HepG2 (cell line): ENCODE measurements at regions not wholly inside any gene's neighbourhood (a gene's known extent, or its start where the extent isn't known, plus 50 kb on each side); places are given as distances from the start of the nearest gene placed in this dataset.

Source experiments
- ATAC-seq: fragments of 200-7000 bp; cut with Tn5 transposase; 3 replicates; pipeline ENCODE4 v1.9.1; 2020; ENCODE audit warnings: mild to moderate bottlenecking, moderate library complexity
- BruUV-seq: library from RNA; stranded (reverse); fragments of 400-500 nt; replicated peaks from 2 replicates; lab custom pipeline; 2021; lab: Mats Ljungman, UMichigan
- CTCF ChIA-PET: fragments of 300-600 bp; formaldehyde crosslinking; extraction: SDS; loops from one replicate; lab custom pipeline; 2021; ENCODE audit warnings: low total read pairs, inconsistent platforms, low intra/inter-chr PET ratio; lab: Yijun Ruan, JAX
- POLR2A ChIA-PET: fragments of 350-600 bp; sonication (Branson Sonifier 250); formaldehyde crosslinking; loops from one replicate; lab custom pipeline; 2020; ENCODE audit warnings: antibody characterized with exemption, inconsistent platforms; lab: Yijun Ruan, JAX
- DNase-seq: peaks from one replicate; pipeline ENCODE4 v3.0.0-alpha.2; 2015; ENCODE audit warnings: low spot score
- FAIRE-seq: peaks from 3 replicates; lab custom pipeline; 2011; peaks lifted over from hg19 to GRCh38; lab: Jason Lieb, UNC
- H2AFZ ChIP-seq: one replicate; pipeline ENCODE4 v1.6.1; 2011; ENCODE audit warnings: low read length, inconsistent platforms
- H3K27ac ChIP-seq: fragments of 300-600 bp; 3 replicates; pipeline ENCODE4 v1.8.0; 2011; ENCODE audit warnings: mixed run types, mild to moderate bottlenecking, mixed read lengths, low read length, inconsistent platforms; ENCODE audit not compliant: insufficient read depth; ENCODE audit errors: extremely low read length
- H3K27me3 ChIP-seq, 2 experiments: fragments of 200-600 bp in 1 of 2; 2 replicates in 1 of 2; 3 replicates in 1 of 2; pipeline versions ENCODE4 v1.6.0 to v1.8.0; 2011; ENCODE audit warnings: low read length in 2 of 2, mild to moderate bottlenecking in 2 of 2, moderate library complexity in 2 of 2, inconsistent platforms in 1 of 2; ENCODE audit not compliant: insufficient read depth in 2 of 2, control insufficient read depth in 1 of 2
- H3K36me3 ChIP-seq, 2 experiments: fragments of 200-600 bp in 1 of 2; replicated peaks in 1 of 2; 2 replicates in 1 of 2; 3 replicates in 1 of 2; pipeline versions ENCODE4 v1.5.1 to v1.8.0; 2011; ENCODE audit warnings: low read length in 2 of 2, inconsistent platforms in 1 of 2; ENCODE audit not compliant: insufficient read depth in 2 of 2, control insufficient read depth in 1 of 2
- H3K4me1 ChIP-seq: 2 replicates; pipeline ENCODE4 v1.5.1; 2012; ENCODE audit warnings: low read length, inconsistent platforms; ENCODE audit not compliant: insufficient read depth
- H3K4me2 ChIP-seq: 2 replicates; pipeline ENCODE4 v1.6.0; 2011; ENCODE audit warnings: low read depth, low read length, inconsistent platforms
- H3K4me3 ChIP-seq, 3 experiments: fragments of 200-600 bp in 1 of 3; sonication (generic), shearing (Covaris generic) in 1 of 3; replicated peaks in 1 of 3; 2 replicates each; pipeline ENCODE4 v1.5.1; 2011 to 2016; ENCODE audit warnings: low read length in 3 of 3, inconsistent platforms in 2 of 3, low read depth in 2 of 3, mild to moderate bottlenecking in 2 of 3, control low read depth in 1 of 3, mixed read lengths in 1 of 3; ENCODE audit not compliant: insufficient read depth in 1 of 3
- H3K79me2 ChIP-seq: one replicate; pipeline ENCODE4 v1.6.1; 2011; ENCODE audit warnings: low read length, inconsistent platforms; ENCODE audit not compliant: insufficient read depth
- H3K9ac ChIP-seq: 2 replicates; pipeline ENCODE4 v1.6.0; 2011; ENCODE audit warnings: mild to moderate bottlenecking, low read depth, low read length, inconsistent platforms; ENCODE audit not compliant: insufficient read depth
- H3K9me3 ChIP-seq: 2 replicates; pipeline ENCODE4 v1.5.1; 2012; ENCODE audit warnings: mild to moderate bottlenecking, low read length
- H4K20me1 ChIP-seq: 2 replicates; pipeline ENCODE4 v1.6.0; 2011; ENCODE audit warnings: inconsistent platforms, mild to moderate bottlenecking, low read length, moderate library complexity; ENCODE audit not compliant: insufficient read depth
- ATF7 ChIP-seq, 2 experiments: fragments of 450-650 bp in 1 of 2; sonication (generic) in 1 of 2; formaldehyde crosslinking in 1 of 2; IDR thresholded peaks; 2 replicates each; pipeline versions ENCODE4 v1.4.0 to v1.6.1; 2016 to 2020; ENCODE audit warnings: antibody characterized with exemption in 1 of 2, mild to moderate bottlenecking in 1 of 2, missing genetic modification reagents in 1 of 2
- CREB1 ChIP-seq, 2 experiments: fragments of 450-650 bp in 1 of 2; IDR thresholded peaks; 2 replicates each; pipeline ENCODE4 v1.6.1; 2016 to 2017; ENCODE audit warnings: control low read depth in 1 of 2, mild to moderate bottlenecking in 1 of 2, missing compliant biosample characterization in 1 of 2, missing genetic modification characterization in 1 of 2
- FOXP1 ChIP-seq, 2 experiments: fragments of 450-650 bp in 1 of 2; IDR thresholded peaks; 2 replicates each; pipeline ENCODE4 v1.6.1; 2017 to 2018; ENCODE audit warnings: antibody characterized with exemption in 1 of 2
- MTF2 ChIP-seq: sonication (generic); formaldehyde crosslinking; IDR thresholded peaks from 2 replicates; pipeline ENCODE4 v1.5.0; 2020; ENCODE audit warnings: missing genetic modification reagents, borderline replicate concordance
- ZNF20 ChIP-seq: sonication (generic); formaldehyde crosslinking; IDR thresholded peaks from 2 replicates; pipeline ENCODE4 v1.4.0; 2020; ENCODE audit warnings: mild to moderate bottlenecking, moderate library complexity, missing genetic modification reagents
- ZNF367 ChIP-seq: sonication (generic); formaldehyde crosslinking; IDR thresholded peaks from 2 replicates; pipeline ENCODE4 v1.4.0; 2020; ENCODE audit warnings: missing genetic modification reagents, borderline replicate concordance
- ZNF569 ChIP-seq: sonication (generic); formaldehyde crosslinking; IDR thresholded peaks from 2 replicates; pipeline ENCODE4 v1.5.0; 2020; ENCODE audit warnings: mild to moderate bottlenecking, missing genetic modification reagents, moderate library complexity, borderline replicate concordance
- ZNF709 ChIP-seq: sonication (generic); formaldehyde crosslinking; IDR thresholded peaks from 2 replicates; pipeline ENCODE4 v1.5.0; 2020; ENCODE audit warnings: mild to moderate bottlenecking, missing genetic modification reagents
- ZZZ3 ChIP-seq: sonication (generic); formaldehyde crosslinking; IDR thresholded peaks from 2 replicates; pipeline ENCODE4 v1.4.0; 2020; ENCODE audit warnings: missing genetic modification reagents, mild to moderate bottlenecking, borderline replicate concordance
- WGBS: methylation state at CpG from one replicate; pipeline ENCODE4 v1.1.6; 2017; ENCODE audit warnings: low lambda C conversion rate; 5-methylcytosine and 5-hydroxymethylcytosine counted together
- in situ Hi-C: cut with HindIII; loops from 2 replicates; pipeline ENCODE4 v1.10.0; 2017; ENCODE audit warnings: low pct_unique_long_range_greater_than_20kb; ENCODE audit not compliant: extremely low pct_ligation_motif_present
- intact Hi-C: fragments of 100-400 bp; cut with micrococcal nuclease; formaldehyde crosslinking; loops from one replicate; pipeline ENCODE4 v1.10.0; 2022; ENCODE audit not compliant: unreplicated experiment
- TF ChIP-seq, protein P1 (sequence below): IDR thresholded peaks from 2 replicates; pipeline ENCODE4 v1.6.1; 2016; ENCODE audit warnings: low read depth

DNA sequence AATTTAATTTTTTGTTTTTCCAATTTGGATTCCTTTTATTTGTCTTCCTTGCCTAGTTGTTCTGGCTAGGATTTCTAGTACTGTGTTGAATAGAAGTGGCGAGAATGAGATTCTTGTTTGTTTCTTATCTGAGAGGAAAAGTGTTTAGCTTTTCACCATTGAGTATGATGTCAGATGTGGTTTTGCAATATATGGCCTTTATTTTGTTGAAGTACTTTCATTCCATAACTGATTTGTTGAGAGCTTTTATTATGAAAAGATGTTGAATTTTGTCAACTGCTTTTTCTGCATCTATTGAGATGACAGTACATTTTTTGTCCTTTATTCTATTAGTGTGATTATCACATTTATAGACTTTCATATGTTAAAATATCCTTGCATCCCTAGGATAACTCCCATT, 462.0 kb downstream of the CCDC91 start (continued):
- TF ChIP-seq FOXP1 (IDR thresholded peaks at IDR 0.05): no peak
- no peak for TF ChIP-seq FOXP1 (CRISPR knock-in tag; IDR thresholded peaks at IDR 0.05)
- TF ChIP-seq ZNF367: no peak
- TF ChIP-seq MTF2: no peak
- no peak for TF ChIP-seq ZZZ3 (CRISPR knock-in tag)
- no peak for TF ChIP-seq ZNF20 (CRISPR knock-in tag)
- no peak for TF ChIP-seq ZNF709 (CRISPR knock-in tag)
- no peak for TF ChIP-seq ZNF569

DNA sequence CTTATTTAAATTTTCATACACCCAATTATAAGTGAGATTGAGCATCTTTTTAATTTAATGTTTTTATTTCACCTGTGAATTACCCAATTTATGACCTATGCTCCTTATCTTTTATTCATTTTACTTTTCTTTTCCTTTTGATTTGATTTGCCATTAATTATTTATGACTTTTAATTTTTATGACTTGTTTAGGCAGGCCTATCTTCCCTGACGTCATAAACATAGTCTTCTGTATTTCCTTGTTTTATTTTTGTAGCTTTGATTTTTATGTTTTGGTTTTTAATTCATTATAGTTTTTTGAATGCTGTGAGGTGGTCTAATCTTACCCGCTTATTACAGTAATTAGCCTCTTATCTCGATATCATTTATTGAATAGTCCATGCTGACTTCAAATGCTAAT, 467.1 kb upstream of the FAR2 start:
- no peak overlapping the region for H3K27ac ChIP-seq
- intact Hi-C loops (no loop called here), in situ Hi-C loops (no loop called here)
- no peak overlapping the region for H3K9ac ChIP-seq
- H3K4me3 ChIP-seq: no peak overlapping the region
- H3K9me3 ChIP-seq: 0 out of 2 replicates have a peak, but pooled peaks cover 3% of the 10 kb centered on the region
- H4K20me1 ChIP-seq: no peaks in the 10 kb centered on the region
- H2AFZ ChIP-seq: no peak overlapping the region
- 0% methylated on average over 3 of the region's 3 CpGs for WGBS
- H3K36me3 ChIP-seq: no peaks in the 10 kb centered on the region
- BruUV-seq: no TSS peak
- no peak overlapping the region for H3K4me2 ChIP-seq
- no peak for ATAC-seq
- FAIRE-seq: no peak
- DNase-seq: no peak
- H3K4me1 ChIP-seq: no peaks in the 10 kb centered on the region
- TF ChIP-seq, protein P1, sequence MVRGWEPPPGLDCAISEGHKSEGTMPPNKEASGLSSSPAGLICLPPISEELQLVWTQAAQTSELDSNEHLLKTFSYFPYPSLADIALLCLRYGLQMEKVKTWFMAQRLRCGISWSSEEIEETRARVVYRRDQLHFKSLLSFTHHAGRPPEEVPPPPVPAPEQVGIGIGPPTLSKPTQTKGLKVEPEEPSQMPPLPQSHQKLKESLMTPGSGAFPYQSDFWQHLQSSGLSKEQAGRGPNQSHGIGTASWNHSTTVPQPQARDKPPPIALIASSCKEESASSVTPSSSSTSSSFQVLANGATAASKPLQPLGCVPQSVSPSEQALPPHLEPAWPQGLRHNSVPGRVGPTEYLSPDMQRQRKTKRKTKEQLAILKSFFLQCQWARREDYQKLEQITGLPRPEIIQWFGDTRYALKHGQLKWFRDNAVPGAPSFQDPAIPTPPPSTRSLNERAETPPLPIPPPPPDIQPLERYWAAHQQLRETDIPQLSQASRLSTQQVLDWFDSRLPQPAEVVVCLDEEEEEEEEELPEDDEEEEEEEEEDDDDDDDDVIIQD (CRISPR knock-in tag): no peak
- TF ChIP-seq ATF7 (IDR thresholded peaks at IDR 0.05) (peak; percentile 87), ATF7 (CRISPR knock-in tag; IDR thresholded peaks at IDR 0.05) (no peak), CREB1 (IDR thresholded peaks at IDR 0.05) (peak; percentile 85), CREB1 (CRISPR knock-in tag; IDR thresholded peaks at IDR 0.05) (no peak)
- ChIA-PET POLR2A (no interaction called here), CTCF (no interaction called here)
- no peaks in the 10 kb centered on the region for H3K79me2 ChIP-seq
- H3K27me3 ChIP-seq: no peaks in the 10 kb centered on the region; a peak in 1 of 5 replicates
